Panc1 (cell line): ENCODE measurements at regions not wholly inside any gene's neighbourhood (a gene's known extent, or its start where the extent isn't known, plus 50 kb on each side); places are given as distances from the start of the nearest gene placed in this dataset.

Experiments
- ATAC-seq: fragments of 200-7000 bp; cut with Tn5 transposase; 2 replicates; pipeline ENCODE4 v1.9.1; 2020; ENCODE audit warnings: mild to moderate bottlenecking, moderate library complexity
- BruUV-seq: library from RNA; stranded (reverse); fragments of 400-500 nt; replicated peaks from 2 replicates; lab custom pipeline; 2021; lab: Mats Ljungman, UMichigan
- CTCF ChIA-PET: fragments of 300-600 bp; sonication (Branson Sonifier 250); formaldehyde crosslinking; loops from one replicate; lab custom pipeline; 2022; ENCODE audit warnings: antibody characterized with exemption; lab: Charles Lee
- POLR2A ChIA-PET: fragments of 300-600 bp; sonication (Branson Sonifier 250); formaldehyde crosslinking; loops from one replicate; lab custom pipeline; 2022; ENCODE audit warnings: antibody characterized with exemption; lab: Charles Lee
- DNase-seq: peaks from one replicate; pipeline ENCODE4 v3.0.0-alpha.2; 2010; ENCODE audit warnings: low read depth, low spot score
- H3K27ac ChIP-seq: 2 replicates; pipeline ENCODE4 v1.5.1; 2011; ENCODE audit warnings: mild to moderate bottlenecking, low read length, inconsistent platforms
- H3K27me3 ChIP-seq: fragments of 200-500 bp; sonication (Bioruptor generic); 2 replicates; pipeline ENCODE4 v1.6.0; 2014; ENCODE audit warnings: low read length, inconsistent platforms; ENCODE audit not compliant: control insufficient read depth, insufficient read depth
- H3K36me3 ChIP-seq: fragments of 200-500 bp; sonication (Bioruptor generic); 2 replicates; pipeline ENCODE4 v1.5.1; 2014; ENCODE audit warnings: inconsistent platforms, mild to moderate bottlenecking, low read length, moderate library complexity; ENCODE audit not compliant: control insufficient read depth, insufficient read depth
- H3K4me1 ChIP-seq: 2 replicates; pipeline ENCODE4 v1.5.1; 2011; ENCODE audit warnings: inconsistent platforms, mild to moderate bottlenecking, low read length, moderate library complexity; ENCODE audit not compliant: control insufficient read depth, insufficient read depth
- H3K4me3 ChIP-seq, 2 experiments: 2 replicates each; pipeline ENCODE4 v1.5.1; 2011 to 2012; ENCODE audit warnings: low read depth in 2 of 2, low read length in 2 of 2, mild to moderate bottlenecking in 2 of 2, inconsistent platforms in 1 of 2, moderate library complexity in 1 of 2
- H3K9me3 ChIP-seq: fragments of 200-500 bp; sonication (Bioruptor generic); 2 replicates; pipeline ENCODE4 v1.5.1; 2014; ENCODE audit warnings: low read depth, mild to moderate bottlenecking, inconsistent platforms, low read length, moderate library complexity; ENCODE audit not compliant: control insufficient read depth, insufficient read depth
- CTCF ChIP-seq: fragments of 450-650 bp; IDR thresholded peaks from 2 replicates; pipeline ENCODE4 v1.5.1; 2017; ENCODE audit warnings: mild to moderate bottlenecking
- POLR2AphosphoS5 ChIP-seq: IDR thresholded peaks from 2 replicates; pipeline ENCODE4 v1.6.1; 2012; ENCODE audit warnings: mild to moderate bottlenecking, low read depth, low read length, moderate library complexity
- REST ChIP-seq, 2 experiments: IDR thresholded peaks; 2 replicates each; pipeline ENCODE4 v1.6.1; 2011 to 2012; ENCODE audit warnings: low read depth in 2 of 2, control low read depth in 1 of 2, low read length in 1 of 2, mild to moderate bottlenecking in 1 of 2, moderate library complexity in 1 of 2; ENCODE audit not compliant: insufficient read depth in 1 of 2
- SIN3A ChIP-seq: IDR thresholded peaks from 2 replicates; pipeline ENCODE4 v1.6.1; 2012; ENCODE audit warnings: low read depth, mild to moderate bottlenecking, low read length, moderate library complexity, borderline replicate concordance; ENCODE audit not compliant: insufficient read depth
- TCF7L2 ChIP-seq: IDR thresholded peaks from 2 replicates; pipeline ENCODE4 v1.6.1; 2011; ENCODE audit warnings: mild to moderate bottlenecking, low read depth, low read length, inconsistent platforms
- in situ Hi-C: cut with HindIII; loops from 2 replicates; pipeline ENCODE4 v1.10.0; 2016; ENCODE audit warnings: low sequenced_read_pairs, low pct_unique_long_range_greater_than_20kb
- intact Hi-C: fragments of 100-400 bp; cut with micrococcal nuclease; formaldehyde crosslinking; loops from one replicate; pipeline ENCODE4 v1.10.0; 2022; ENCODE audit not compliant: unreplicated experiment

GRCh38 chr17:77070888-77071279 lies 69.9 kb upstream of the SEC14L1 start:
- Histone ChIP-seq H3K9me3 (no peaks in the 10 kb centered on the region), H3K4me3 (no peak overlapping the region), H3K27ac (no peak overlapping the region), H3K36me3 (no peaks in the 10 kb centered on the region), H3K27me3 (no peaks in the 10 kb centered on the region), H3K4me1 (no peaks in the 10 kb centered on the region)
- in situ Hi-C loops = no loop called here
- ChIA-PET POLR2A (no interaction called here), CTCF (interaction anchor here (0.6 kb wide), 1 partner anchor 183 kb away, joined by 4 read pairs; no protein-coding TSS in a partner anchor)
- no TSS peak for BruUV-seq
- DNase-seq (no peak), ATAC-seq (no peak)
- intact Hi-C loops = no loop called here
- TF ChIP-seq CTCF (no peak), TCF7L2 (no peak)

GRCh38 chr17:77071925-77072490 lies 68.8 kb upstream of the SEC14L1 start:
- intact Hi-C loops (no loop called here), in situ Hi-C loops (no loop called here)
- Histone ChIP-seq H3K27ac (no peak overlapping the region), H3K4me1 (peaks cover 6% of the 10 kb centered on the region; the same call in 1 of the 2 replicates), H3K36me3 (no peaks in the 10 kb centered on the region), H3K9me3 (no peaks in the 10 kb centered on the region), H3K4me3 (no peak overlapping the region), H3K27me3 (no peaks in the 10 kb centered on the region)
- BruUV-seq = no TSS peak
- POLR2A ChIA-PET = no interaction called here
- no peak for DNase-seq
- TF ChIP-seq POLR2AphosphoS5 = no peak
- no peak for TF ChIP-seq SIN3A
- no peak for TF ChIP-seq CTCF
- TF ChIP-seq REST (IDR thresholded peaks at IDR 0.05; ENCODE audit: insufficient read depth in 1 of 2, low read depth in 2 of 2, low read length in 1 of 2) = no peak
- TF ChIP-seq TCF7L2 = no peak
- CTCF ChIA-PET = interaction anchor here (0.6 to 1.9 kb wide), 2 partner anchors 16 to 261 kb away, joined by 3 to 5 read pairs; no protein-coding TSS in a partner anchor
- ATAC-seq = no peak
